C4-2B (cell line): ENCODE measurements at regions not wholly inside any gene's neighbourhood (a gene's known extent, or its start where the extent isn't known, plus 50 kb on each side); places are given as distances from the start of the nearest gene placed in this dataset.

Source experiments
- H3K27ac ChIP-seq: fragments of 450-650 bp; 2 replicates; pipeline ENCODE4 v1.5.1; 2017
- ZFX ChIP-seq: fragments of 450-650 bp; IDR thresholded peaks from 2 replicates; pipeline ENCODE4 v1.6.1; 2017
- TF ChIP-seq, protein P1 (sequence below): fragments of 450-650 bp; conservative IDR thresholded peaks from 2 replicates; pipeline ENCODE4 v1.5.1; 2017; ENCODE audit warnings: mild to moderate bottlenecking

DNA sequence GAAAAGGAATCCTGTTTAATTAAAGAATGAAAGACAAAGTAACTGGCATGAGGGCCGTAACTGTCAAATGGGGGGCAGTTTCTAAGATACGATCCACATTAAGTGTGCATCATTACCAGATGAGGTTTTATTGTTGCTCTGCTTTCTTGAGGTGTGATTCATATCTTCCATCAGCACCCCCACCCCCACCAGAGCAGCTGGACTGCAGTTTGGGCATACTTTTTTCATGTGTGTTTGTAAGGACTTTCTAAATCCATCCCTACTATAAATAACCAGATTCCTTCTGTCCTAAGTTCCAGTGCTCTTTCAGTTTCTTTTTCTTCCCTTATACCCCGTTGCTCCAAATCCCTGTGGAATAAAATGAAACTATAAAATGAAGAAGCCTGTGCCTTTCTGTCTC is 142.1 kb downstream of the CDCA7 start:
- H3K27ac ChIP-seq: no peak overlapping the region

DNA sequence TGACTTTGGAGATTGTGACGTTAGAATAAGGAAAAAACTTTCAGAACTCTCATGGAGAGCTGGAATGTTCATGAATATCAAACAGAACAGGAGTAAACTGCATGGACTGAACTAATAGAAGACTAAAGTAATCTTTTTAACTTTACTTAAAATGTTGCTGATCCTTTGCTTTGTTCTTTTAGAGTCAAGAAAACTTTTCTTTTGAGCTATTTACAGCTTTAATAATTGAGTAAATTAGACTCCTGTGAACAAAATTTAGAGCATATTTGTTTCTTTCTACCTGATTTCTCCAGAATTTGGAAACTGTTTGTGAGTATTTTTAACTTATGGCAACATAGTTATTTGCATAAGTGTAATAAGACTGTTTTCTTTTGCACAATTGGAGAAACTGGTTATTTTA is 146.3 kb downstream of the CDCA7 start:
- no peak for TF ChIP-seq ZFX
- TF ChIP-seq, protein P1, sequence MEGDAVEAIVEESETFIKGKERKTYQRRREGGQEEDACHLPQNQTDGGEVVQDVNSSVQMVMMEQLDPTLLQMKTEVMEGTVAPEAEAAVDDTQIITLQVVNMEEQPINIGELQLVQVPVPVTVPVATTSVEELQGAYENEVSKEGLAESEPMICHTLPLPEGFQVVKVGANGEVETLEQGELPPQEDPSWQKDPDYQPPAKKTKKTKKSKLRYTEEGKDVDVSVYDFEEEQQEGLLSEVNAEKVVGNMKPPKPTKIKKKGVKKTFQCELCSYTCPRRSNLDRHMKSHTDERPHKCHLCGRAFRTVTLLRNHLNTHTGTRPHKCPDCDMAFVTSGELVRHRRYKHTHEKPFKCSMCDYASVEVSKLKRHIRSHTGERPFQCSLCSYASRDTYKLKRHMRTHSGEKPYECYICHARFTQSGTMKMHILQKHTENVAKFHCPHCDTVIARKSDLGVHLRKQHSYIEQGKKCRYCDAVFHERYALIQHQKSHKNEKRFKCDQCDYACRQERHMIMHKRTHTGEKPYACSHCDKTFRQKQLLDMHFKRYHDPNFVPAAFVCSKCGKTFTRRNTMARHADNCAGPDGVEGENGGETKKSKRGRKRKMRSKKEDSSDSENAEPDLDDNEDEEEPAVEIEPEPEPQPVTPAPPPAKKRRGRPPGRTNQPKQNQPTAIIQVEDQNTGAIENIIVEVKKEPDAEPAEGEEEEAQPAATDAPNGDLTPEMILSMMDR: no peak
- no peak overlapping the region for H3K27ac ChIP-seq

More for the DNA sequence above, 142.1 kb downstream of the CDCA7 start:
- TF ChIP-seq, protein P1: no peak
- no peak for TF ChIP-seq ZFX

GRCh38 chr2:173502296-173502695 is 147.6 kb downstream of the CDCA7 start:
- no peak for TF ChIP-seq ZFX
- TF ChIP-seq, protein P1: no peak
- H3K27ac ChIP-seq: no peak overlapping the region

DNA sequence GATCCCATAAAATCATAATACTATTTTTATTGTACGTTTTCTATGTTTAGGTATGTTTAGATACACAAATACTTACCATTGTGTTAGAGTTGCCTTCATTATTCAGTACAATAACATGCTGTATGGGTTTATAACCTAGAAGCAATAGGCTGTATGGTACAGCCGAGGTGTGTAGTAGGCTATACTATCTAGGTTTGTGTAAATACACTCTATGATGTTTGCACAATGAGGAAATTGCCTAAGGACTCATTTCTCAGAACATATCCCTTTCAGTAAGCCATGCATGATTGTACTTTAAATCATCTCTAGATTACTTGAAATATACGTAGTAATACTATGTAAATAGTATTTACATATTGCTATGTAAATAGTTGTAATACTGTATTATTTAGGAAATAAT is 156.7 kb downstream of the CDCA7 start:
- TF ChIP-seq, protein P1: no peak
- no peak for TF ChIP-seq ZFX
- H3K27ac ChIP-seq: no peak overlapping the region

GRCh38 chr2:173511942-173512341 is 157.3 kb downstream of the CDCA7 start:
- no peak overlapping the region for H3K27ac ChIP-seq
- TF ChIP-seq, protein P1: no peak
- no peak for TF ChIP-seq ZFX

DNA sequence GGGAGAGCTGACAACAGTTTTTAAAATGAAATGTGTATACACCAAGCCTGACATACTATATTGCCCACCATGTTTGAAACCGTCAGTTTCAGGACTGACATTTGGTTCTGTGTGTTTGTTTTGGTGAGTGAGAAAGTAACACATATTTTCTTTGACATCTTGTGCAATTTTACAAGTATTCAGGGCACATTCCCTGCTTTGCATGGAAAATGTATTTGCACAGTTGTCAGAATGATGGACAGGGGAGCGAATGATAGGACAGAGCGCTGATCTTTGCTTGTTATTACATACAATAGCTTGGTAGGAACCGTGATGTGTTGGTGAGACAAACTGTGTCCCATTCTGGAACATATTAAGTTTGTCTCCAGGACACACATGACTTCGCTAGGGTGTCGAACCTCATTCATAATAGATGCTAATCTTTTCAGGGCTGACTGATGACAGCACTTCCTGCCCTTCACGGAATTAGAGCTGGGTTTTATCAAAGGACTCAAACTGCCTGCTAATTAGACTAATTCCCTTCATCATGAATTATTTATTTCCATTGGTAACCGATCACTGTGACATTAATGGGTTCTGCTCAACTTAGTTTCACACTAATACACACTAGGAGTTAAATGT is 158.5 kb downstream of the CDCA7 start:
- TF ChIP-seq, protein P1: no peak
- TF ChIP-seq ZFX: no peak
- H3K27ac ChIP-seq: no peak overlapping the region

DNA sequence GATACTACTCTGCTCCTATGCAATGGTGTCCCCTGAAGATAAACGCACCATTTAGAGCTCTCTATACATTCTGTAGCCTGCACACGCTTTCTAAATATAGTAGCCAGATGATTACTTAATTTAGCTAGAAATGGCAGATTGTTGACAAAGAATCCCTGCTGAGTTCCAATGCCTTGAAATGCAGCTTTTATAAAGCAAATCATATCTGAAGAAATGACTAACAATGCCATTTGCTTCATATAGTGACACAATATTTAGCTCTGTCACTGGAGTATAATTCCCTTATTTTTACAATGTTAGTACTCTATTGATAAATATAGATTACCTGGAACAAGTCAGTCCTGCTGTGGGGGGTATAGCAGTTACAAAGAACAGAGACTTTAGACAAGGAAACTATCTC is 166.2 kb downstream of the CDCA7 start:
- no peak overlapping the region for H3K27ac ChIP-seq
- no peak for TF ChIP-seq ZFX
- TF ChIP-seq, protein P1: no peak
